ENCODE measurements at regions not wholly inside any gene's neighbourhood (a gene's known extent, or its start where the extent isn't known, plus 50 kb on each side); places are given as distances from the start of the nearest gene placed in this dataset.

DNA sequence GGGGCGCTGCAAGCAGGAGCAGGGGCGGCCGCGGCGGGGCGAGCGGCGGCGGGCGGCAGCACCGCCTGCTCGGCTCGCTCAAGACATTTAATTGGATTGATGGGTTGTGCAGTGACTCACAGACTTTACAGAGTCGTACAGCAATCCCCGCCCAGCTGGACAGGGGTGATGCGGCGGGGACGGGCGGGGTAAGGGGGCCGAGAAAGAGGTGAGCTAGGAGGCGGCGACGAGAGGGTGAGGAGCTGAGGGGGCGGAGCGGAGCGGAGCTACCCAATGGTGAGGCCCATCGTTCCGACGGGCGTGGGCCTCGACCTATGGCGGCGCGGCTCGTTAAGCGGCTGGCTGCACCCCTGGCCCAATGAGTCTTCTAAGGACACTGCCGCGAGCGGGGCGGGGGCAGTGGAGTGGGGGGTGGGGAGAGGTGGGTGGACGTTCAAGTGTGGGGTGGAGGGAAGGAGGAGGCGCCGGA is 97.1 kb upstream of the SERTAD2 start (continued):
- TF ChIP-seq, protein P1, sequence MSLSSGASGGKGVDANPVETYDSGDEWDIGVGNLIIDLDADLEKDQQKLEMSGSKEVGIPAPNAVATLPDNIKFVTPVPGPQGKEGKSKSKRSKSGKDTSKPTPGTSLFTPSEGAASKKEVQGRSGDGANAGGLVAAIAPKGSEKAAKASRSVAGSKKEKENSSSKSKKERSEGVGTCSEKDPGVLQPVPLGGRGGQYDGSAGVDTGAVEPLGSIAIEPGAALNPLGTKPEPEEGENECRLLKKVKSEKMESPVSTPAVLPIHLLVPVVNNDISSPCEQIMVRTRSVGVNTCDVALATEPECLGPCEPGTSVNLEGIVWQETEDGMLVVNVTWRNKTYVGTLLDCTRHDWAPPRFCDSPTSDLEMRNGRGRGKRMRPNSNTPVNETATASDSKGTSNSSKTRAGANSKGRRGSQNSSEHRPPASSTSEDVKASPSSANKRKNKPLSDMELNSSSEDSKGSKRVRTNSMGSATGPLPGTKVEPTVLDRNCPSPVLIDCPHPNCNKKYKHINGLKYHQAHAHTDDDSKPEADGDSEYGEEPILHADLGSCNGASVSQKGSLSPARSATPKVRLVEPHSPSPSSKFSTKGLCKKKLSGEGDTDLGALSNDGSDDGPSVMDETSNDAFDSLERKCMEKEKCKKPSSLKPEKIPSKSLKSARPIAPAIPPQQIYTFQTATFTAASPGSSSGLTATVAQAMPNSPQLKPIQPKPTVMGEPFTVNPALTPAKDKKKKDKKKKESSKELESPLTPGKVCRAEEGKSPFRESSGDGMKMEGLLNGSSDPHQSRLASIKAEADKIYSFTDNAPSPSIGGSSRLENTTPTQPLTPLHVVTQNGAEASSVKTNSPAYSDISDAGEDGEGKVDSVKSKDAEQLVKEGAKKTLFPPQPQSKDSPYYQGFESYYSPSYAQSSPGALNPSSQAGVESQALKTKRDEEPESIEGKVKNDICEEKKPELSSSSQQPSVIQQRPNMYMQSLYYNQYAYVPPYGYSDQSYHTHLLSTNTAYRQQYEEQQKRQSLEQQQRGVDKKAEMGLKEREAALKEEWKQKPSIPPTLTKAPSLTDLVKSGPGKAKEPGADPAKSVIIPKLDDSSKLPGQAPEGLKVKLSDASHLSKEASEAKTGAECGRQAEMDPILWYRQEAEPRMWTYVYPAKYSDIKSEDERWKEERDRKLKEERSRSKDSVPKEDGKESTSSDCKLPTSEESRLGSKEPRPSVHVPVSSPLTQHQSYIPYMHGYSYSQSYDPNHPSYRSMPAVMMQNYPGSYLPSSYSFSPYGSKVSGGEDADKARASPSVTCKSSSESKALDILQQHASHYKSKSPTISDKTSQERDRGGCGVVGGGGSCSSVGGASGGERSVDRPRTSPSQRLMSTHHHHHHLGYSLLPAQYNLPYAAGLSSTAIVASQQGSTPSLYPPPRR (CRISPR knock-in tag; IDR thresholded peaks at IDR 0.05; ENCODE audit: borderline replicate concordance) = no peak; the same call in 1 of the 2 replicates
- TF ChIP-seq, protein P2, sequence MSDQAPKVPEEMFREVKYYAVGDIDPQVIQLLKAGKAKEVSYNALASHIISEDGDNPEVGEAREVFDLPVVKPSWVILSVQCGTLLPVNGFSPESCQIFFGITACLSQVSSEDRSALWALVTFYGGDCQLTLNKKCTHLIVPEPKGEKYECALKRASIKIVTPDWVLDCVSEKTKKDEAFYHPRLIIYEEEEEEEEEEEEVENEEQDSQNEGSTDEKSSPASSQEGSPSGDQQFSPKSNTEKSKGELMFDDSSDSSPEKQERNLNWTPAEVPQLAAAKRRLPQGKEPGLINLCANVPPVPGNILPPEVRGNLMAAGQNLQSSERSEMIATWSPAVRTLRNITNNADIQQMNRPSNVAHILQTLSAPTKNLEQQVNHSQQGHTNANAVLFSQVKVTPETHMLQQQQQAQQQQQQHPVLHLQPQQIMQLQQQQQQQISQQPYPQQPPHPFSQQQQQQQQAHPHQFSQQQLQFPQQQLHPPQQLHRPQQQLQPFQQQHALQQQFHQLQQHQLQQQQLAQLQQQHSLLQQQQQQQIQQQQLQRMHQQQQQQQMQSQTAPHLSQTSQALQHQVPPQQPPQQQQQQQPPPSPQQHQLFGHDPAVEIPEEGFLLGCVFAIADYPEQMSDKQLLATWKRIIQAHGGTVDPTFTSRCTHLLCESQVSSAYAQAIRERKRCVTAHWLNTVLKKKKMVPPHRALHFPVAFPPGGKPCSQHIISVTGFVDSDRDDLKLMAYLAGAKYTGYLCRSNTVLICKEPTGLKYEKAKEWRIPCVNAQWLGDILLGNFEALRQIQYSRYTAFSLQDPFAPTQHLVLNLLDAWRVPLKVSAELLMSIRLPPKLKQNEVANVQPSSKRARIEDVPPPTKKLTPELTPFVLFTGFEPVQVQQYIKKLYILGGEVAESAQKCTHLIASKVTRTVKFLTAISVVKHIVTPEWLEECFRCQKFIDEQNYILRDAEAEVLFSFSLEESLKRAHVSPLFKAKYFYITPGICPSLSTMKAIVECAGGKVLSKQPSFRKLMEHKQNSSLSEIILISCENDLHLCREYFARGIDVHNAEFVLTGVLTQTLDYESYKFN (CRISPR knock-in tag; conservative IDR thresholded peaks at IDR 0.05) = no peak; the same call in 1 of the 2 replicates
- TF ChIP-seq HNRNPUL1 (IDR thresholded peaks at IDR 0.05; ENCODE audit: low read depth, low read length) (no peak), POLR2A (IDR thresholded peaks at IDR 0.05; ENCODE audit: insufficient read depth in 1 of 2, low read depth in 2 of 2, low read length in 2 of 2) (peak; percentile 73 to 92), NFKB2 (CRISPR knock-in tag; IDR thresholded peaks at IDR 0.05; ENCODE audit: borderline replicate concordance) (peak; percentile 23; the same call in 1 of the 2 replicates), CREB1 (IDR thresholded peaks at IDR 0.05) (peak; percentile 84), CREB1 (CRISPR knock-in tag; IDR thresholded peaks at IDR 0.05) (peak; percentile 30; the same call in 1 of the 2 replicates), STAT5B (CRISPR knock-in tag; IDR thresholded peaks at IDR 0.05) (no peak), ZNF878 (CRISPR knock-in tag; IDR thresholded peaks at IDR 0.05) (no peak), ZNF256 (CRISPR knock-in tag; conservative IDR thresholded peaks at IDR 0.05) (no peak), KMT2A (CRISPR knock-in tag; IDR thresholded peaks at IDR 0.05) (peak; percentile 79; the same call in 1 of the 2 replicates), KMT2B (CRISPR knock-in tag; IDR thresholded peaks at IDR 0.05) (no peak), MED8 (CRISPR knock-in tag; IDR thresholded peaks at IDR 0.05; ENCODE audit: insufficient replicate concordance) (peak; percentile 60), NCOR1 (IDR thresholded peaks at IDR 0.05; ENCODE audit: borderline replicate concordance, low read length) (peak; percentile 50; the same call in 1 of the 2 replicates), ZSCAN22 (CRISPR knock-in tag; IDR thresholded peaks at IDR 0.05) (no peak), ZNF530 (CRISPR knock-in tag; IDR thresholded peaks at IDR 0.05; ENCODE audit: low read depth) (no peak)
- TF ChIP-seq, protein P3, sequence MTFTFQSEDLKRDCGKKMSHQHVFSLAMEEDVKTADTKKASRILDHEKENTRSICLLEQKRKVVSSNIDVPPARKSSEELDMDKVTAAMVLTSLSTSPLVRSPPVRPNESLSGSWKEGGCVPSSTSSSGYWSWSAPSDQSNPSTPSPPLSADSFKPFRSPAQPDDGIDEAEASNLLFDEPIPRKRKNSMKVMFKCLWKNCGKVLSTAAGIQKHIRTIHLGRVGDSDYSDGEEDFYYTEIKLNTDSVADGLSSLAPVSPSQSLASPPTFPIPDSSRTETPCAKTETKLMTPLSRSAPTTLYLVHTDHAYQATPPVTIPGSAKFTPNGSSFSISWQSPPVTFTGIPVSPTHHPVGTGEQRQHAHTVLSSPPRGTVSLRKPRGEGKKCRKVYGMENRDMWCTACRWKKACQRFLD (CRISPR knock-in tag; IDR thresholded peaks at IDR 0.05; ENCODE audit: borderline replicate concordance) = no peak; the same call in 1 of the 2 replicates
- TF ChIP-seq, protein P4, sequence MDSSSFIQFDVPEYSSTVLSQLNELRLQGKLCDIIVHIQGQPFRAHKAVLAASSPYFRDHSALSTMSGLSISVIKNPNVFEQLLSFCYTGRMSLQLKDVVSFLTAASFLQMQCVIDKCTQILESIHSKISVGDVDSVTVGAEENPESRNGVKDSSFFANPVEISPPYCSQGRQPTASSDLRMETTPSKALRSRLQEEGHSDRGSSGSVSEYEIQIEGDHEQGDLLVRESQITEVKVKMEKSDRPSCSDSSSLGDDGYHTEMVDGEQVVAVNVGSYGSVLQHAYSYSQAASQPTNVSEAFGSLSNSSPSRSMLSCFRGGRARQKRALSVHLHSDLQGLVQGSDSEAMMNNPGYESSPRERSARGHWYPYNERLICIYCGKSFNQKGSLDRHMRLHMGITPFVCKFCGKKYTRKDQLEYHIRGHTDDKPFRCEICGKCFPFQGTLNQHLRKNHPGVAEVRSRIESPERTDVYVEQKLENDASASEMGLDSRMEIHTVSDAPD (CRISPR knock-in tag; IDR thresholded peaks at IDR 0.05) = no peak

All from HepG2 (cell line).